ENCODE measurements at regions not wholly inside any gene's neighbourhood (a gene's known extent, or its start where the extent isn't known, plus 50 kb on each side); places are given as distances from the start of the nearest gene placed in this dataset.
A peak's percentile ranks its signal among the peaks of the same experiment; 100 is the strongest.

- H3K4me3 ChIP-seq (ENCODE audit: low read length): no peak overlapping the region
- TF ChIP-seq EZH2 (IDR thresholded peaks at IDR 0.05; ENCODE audit: low read length, unreplicated experiment) (no peak), CTCF (conservative IDR thresholded peaks at IDR 0.05; ENCODE audit: low read depth, low read length) (no peak), EZH2phosphoT487 (IDR thresholded peaks at IDR 0.05; ENCODE audit: borderline replicate concordance, low read length) (no peak)
- H3K36me3 ChIP-seq (ENCODE audit: low read depth, low read length): no peaks in the 10 kb centered on the region
- no TSS peak for BruUV-seq (replicated peaks)
- no peak overlapping the region for H2AFZ ChIP-seq (ENCODE audit: low read length)
- no peaks in the 10 kb centered on the region for H3K79me2 ChIP-seq (ENCODE audit: low read length)
- DNase-seq: no peak
- H3K9me3 ChIP-seq (ENCODE audit: low read length): no peaks in the 10 kb centered on the region
- intact Hi-C loops (cut with micrococcal nuclease): no loop called here
- no peaks in the 10 kb centered on the region for H3K9me2 ChIP-seq (replicated peaks; ENCODE audit: low read length)
- no peak overlapping the region for H3K9ac ChIP-seq (ENCODE audit: low read length)
- no peak overlapping the region for H3K27ac ChIP-seq (ENCODE audit: low read length)
- H4K20me1 ChIP-seq (ENCODE audit: low read length): no peaks in the 10 kb centered on the region
- no peak overlapping the region for H3K4me2 ChIP-seq (ENCODE audit: low read length)
- ChIA-PET POLR2A (ENCODE audit: unreplicated experiment) (no interaction called here), CTCF (no interaction called here)
- no peaks in the 10 kb centered on the region for H3K4me1 ChIP-seq (ENCODE audit: insufficient read depth, low read length)
- H3K27me3 ChIP-seq (ENCODE audit: low read length): no peaks in the 10 kb centered on the region
- ATAC-seq: no peak
- H3F3A ChIP-seq (ENCODE audit: low read length, unreplicated experiment): no peaks in the 10 kb centered on the region
Observed at GRCh38 chr2:188051706-188052105, 240.0 kb upstream of the GULP1 start.

GRCh38 chr2:188065386-188065785 is 226.3 kb upstream of the GULP1 start:
- ChIA-PET CTCF (no interaction called here), POLR2A (ENCODE audit: unreplicated experiment) (no interaction called here)
- no peaks in the 10 kb centered on the region for H3K4me1 ChIP-seq (ENCODE audit: insufficient read depth, low read length)
- no peak overlapping the region for H2AFZ ChIP-seq (ENCODE audit: low read length)
- TF ChIP-seq CTCF (conservative IDR thresholded peaks at IDR 0.05; ENCODE audit: low read depth, low read length): no peak; the same call in 1 of the 2 replicates
- TF ChIP-seq EZH2 (IDR thresholded peaks at IDR 0.05; ENCODE audit: low read length, unreplicated experiment): no peak
- no peak for TF ChIP-seq EZH2phosphoT487 (IDR thresholded peaks at IDR 0.05; ENCODE audit: borderline replicate concordance, low read length)
- H3K27ac ChIP-seq (ENCODE audit: low read length): no peak overlapping the region
- H3K4me2 ChIP-seq (ENCODE audit: low read length): no peak overlapping the region
- ATAC-seq: no peak
- H3K79me2 ChIP-seq (ENCODE audit: low read length): no peaks in the 10 kb centered on the region
- H3K27me3 ChIP-seq (ENCODE audit: low read length): no peaks in the 10 kb centered on the region
- H3K9me3 ChIP-seq (ENCODE audit: low read length): no peaks in the 10 kb centered on the region
- intact Hi-C loops (cut with micrococcal nuclease): no loop called here
- DNase-seq: peak; percentile 9
- no peaks in the 10 kb centered on the region for H3F3A ChIP-seq (ENCODE audit: low read length, unreplicated experiment)
- H3K9me2 ChIP-seq (replicated peaks; ENCODE audit: low read length): no peaks in the 10 kb centered on the region
- no peak overlapping the region for H3K9ac ChIP-seq (ENCODE audit: low read length)
- BruUV-seq (replicated peaks): no TSS peak
- no peaks in the 10 kb centered on the region for H4K20me1 ChIP-seq (ENCODE audit: low read length)
- no peaks in the 10 kb centered on the region for H3K36me3 ChIP-seq (ENCODE audit: low read depth, low read length)
- H3K4me3 ChIP-seq (ENCODE audit: low read length): no peak overlapping the region

- no TSS peak for BruUV-seq (replicated peaks)
- POLR2A ChIA-PET (ENCODE audit: unreplicated experiment): no interaction called here
Observed at GRCh38 chr2:188068093-188068492, 223.6 kb upstream of the GULP1 start.

More at GRCh38 chr2:188068093-188068492, 223.6 kb upstream of the GULP1 start:
- DNase-seq: no peak
- H3K36me3 ChIP-seq (ENCODE audit: low read depth, low read length): no peaks in the 10 kb centered on the region
- intact Hi-C loops (cut with micrococcal nuclease): no loop called here
- no peaks in the 10 kb centered on the region for H4K20me1 ChIP-seq (ENCODE audit: low read length)
- no peaks in the 10 kb centered on the region for H3K9me3 ChIP-seq (ENCODE audit: low read length)
- H3K4me3 ChIP-seq (ENCODE audit: low read length): no peak overlapping the region
- no peak overlapping the region for H2AFZ ChIP-seq (ENCODE audit: low read length)
- no peaks in the 10 kb centered on the region for H3K9me2 ChIP-seq (replicated peaks; ENCODE audit: low read length)
- CTCF ChIA-PET: no interaction called here
- no peaks in the 10 kb centered on the region for H3K79me2 ChIP-seq (ENCODE audit: low read length)
- no peak overlapping the region for H3K27ac ChIP-seq (ENCODE audit: low read length)
- ATAC-seq: no peak
- no peaks in the 10 kb centered on the region for H3K27me3 ChIP-seq (ENCODE audit: low read length)
- TF ChIP-seq EZH2phosphoT487 (IDR thresholded peaks at IDR 0.05; ENCODE audit: borderline replicate concordance, low read length): no peak
- TF ChIP-seq CTCF (conservative IDR thresholded peaks at IDR 0.05; ENCODE audit: low read depth, low read length): no peak
- TF ChIP-seq EZH2 (IDR thresholded peaks at IDR 0.05; ENCODE audit: low read length, unreplicated experiment): no peak
- no peaks in the 10 kb centered on the region for H3K4me1 ChIP-seq (ENCODE audit: insufficient read depth, low read length)
- no peak overlapping the region for H3K9ac ChIP-seq (ENCODE audit: low read length)
- H3F3A ChIP-seq (ENCODE audit: low read length, unreplicated experiment): no peaks in the 10 kb centered on the region
- H3K4me2 ChIP-seq (ENCODE audit: low read length): no peak overlapping the region

Measured in PC-3 (cell line).